NCI-H1694 treated with DMSO at 0.1 percent for 48 hours (cell line): ENCODE measurements at regions not wholly inside any gene's neighbourhood (a gene's known extent, or its start where the extent isn't known, plus 50 kb on each side); places are given as distances from the start of the nearest gene placed in this dataset.

Source experiments
- DNase-seq: peaks from one replicate; lab custom pipeline; 2025; lab: John Stamatoyannopoulos, UW

DNA sequence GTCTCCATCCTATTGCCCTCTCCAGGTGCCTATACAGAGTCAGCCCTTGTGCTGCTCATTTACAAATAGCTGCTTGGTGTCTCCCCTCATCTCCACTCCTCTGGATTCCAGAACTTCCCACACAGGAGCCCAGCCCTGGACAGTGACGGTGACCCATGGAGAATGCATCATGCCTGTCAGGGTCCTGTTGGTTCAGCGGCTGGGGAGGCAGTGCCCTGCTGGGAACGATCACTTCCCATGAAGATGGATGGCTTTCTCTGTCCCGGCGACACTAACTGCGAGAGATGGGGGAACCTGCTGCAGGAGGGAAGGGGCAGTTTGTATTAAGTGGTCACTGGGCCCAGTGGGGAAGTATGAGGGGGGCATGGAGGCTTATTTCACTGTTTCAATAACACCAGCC lies 395.0 kb upstream of the TBX3 start:
- DNase-seq, result no peak

GRCh38 chr12:115078334-115078733 lies 394.4 kb upstream of the TBX3 start:
- DNase-seq, result no peak

- no peak for DNase-seq
These were observed 391.7 kb upstream of the TBX3 start for GRCh38 chr12:115075552-115076170.

DNA sequence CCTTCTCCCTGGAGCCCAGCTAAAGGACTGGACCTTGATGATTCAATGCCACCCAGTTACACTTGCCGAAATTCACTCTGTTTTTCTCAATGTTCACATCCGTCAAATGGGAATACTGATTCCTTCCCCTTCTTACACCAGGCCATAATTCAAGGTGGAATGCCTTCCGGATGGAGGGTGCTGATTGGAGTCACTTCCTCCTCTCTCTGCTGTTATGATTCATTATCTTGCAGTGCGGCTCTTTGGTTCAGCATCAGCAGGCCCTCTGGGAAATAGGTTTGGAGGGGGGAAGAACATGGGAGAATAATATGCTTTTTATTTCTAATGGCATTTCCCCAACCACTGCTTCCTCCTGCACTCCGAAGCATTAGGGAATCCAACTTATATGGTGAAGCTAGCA lies 390.6 kb upstream of the TBX3 start:
- no peak for DNase-seq

DNA sequence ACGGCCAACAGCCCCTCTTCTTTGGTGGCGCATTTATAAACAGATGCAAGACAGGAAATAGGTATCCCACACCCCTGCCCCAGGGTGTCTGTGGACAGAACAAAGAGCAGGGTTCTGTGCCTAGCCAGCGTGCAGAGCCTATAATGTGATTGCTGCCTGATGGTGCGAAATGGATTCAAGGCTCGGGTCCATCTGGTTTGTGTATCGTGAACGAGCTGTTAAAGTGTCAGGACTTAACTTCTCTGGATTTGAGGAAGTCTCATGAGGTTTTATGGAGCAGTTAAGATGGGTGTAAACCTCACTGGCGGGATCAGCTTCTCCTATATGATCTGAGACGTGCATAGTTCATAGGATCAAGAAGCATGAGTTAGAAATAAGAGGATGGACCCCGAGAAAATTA lies 388.7 kb upstream of the TBX3 start:
- DNase-seq, result no peak

- no peak for DNase-seq
These were observed 386.3 kb upstream of the TBX3 start for GRCh38 chr12:115070313-115070712.

- DNase-seq, result no peak
These were observed 380.3 kb upstream of the TBX3 start for GRCh38 chr12:115064296-115064695.

GRCh38 chr12:115062741-115063140 lies 378.8 kb upstream of the TBX3 start:
- no peak for DNase-seq

DNA sequence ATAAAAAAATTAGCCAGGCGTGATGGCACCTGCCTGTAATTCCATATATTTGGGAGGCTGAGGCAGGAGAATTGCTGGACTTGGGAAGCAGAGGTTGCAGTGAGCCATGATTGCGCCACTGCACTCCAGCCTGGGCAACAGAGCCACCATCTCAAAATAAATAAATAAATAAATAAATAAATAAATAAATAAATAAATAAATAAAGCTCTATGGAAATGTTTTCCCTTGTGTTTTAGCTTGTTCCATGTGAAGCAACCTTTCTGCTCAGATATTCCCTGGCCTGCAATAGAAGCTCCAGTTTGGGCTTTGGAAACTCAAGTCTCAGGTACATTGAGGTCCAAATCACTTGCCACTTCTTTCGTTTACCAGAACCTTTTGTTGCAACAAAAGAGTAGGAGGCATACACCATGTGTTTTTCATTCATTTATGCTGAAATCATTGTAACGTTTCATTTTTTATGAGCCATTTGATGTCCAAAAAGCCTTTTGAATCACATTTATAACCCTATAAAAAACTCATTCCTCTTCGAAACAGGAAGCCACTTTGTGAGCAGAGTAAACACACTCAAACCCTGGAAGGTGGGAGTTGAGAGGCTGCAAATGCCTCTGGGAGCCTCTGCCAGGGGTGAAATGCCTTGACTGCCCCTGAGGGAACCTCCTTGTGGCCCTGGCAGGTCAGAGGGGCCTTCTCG lies 376.6 kb upstream of the TBX3 start:
- DNase-seq, result no peak

- DNase-seq, result no peak
These were observed 373.5 kb upstream of the TBX3 start for GRCh38 chr12:115057445-115057844.

GRCh38 chr12:115051378-115051777 lies 367.4 kb upstream of the TBX3 start:
- DNase-seq, result no peak

- DNase-seq, result no peak
These were observed 365.6 kb upstream of the TBX3 start for GRCh38 chr12:115049614-115050013.

DNA sequence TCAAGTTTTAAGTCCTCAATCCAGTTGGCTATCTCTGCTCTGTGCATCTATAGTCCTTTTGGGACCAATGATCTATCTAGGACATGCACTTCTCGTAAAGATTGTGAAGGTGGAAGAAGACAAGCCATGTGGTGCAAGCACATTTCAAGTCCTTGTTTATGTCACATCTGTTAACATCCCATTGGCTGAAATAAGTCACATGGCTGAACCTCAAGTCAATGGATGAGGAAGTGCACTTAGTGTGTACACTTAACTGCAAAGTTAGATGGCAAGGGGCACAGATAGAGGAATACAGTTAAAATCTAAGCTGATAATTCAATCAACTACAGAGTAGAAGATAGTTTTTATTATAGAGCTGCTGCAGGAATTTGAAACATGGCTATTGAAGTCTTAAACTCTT lies 362.8 kb upstream of the TBX3 start:
- no peak for DNase-seq

DNA sequence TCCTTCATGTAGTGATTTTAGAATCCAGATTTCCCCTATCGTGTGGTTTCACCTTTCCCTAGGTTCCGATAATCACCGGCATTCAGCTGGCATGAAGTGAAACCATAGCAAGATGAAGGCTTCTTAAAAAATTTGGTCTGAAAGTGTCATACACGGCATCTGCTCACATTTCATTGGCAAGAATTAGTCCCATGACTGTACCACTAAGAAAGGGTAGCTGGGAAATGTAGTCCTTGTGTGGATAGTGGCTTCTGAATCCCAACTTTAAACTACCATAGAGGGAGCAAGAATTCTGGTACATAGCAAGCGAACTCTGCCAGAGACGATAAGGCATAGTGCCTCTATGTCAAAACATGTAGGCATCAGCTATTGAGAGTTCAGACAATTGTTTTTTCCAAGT lies 360.1 kb upstream of the TBX3 start:
- DNase-seq, result no peak

DNA sequence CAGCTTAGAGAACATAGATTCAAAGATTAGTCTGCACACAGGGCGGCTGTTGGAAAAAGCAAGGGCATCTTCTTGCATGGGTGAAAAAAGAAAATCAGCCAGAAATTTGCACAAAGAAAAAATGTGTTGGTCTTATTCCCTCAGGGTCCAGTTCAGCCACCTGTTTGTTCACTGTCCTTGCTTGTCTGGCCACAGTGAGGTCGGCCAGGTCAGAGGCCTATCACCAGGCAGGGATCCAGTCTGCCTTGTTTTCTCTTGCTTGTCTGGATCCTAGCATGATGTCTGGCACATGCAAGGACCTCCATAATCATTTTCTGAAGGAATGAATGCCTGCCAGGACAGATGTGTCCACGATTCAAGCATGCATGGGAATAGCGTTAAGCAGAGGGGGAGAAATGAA lies 359.1 kb upstream of the TBX3 start:
- DNase-seq, result no peak

GRCh38 chr12:115042341-115042740 lies 358.4 kb upstream of the TBX3 start:
- no peak for DNase-seq

GRCh38 chr12:115037830-115038229 lies 353.9 kb upstream of the TBX3 start:
- no peak for DNase-seq

GRCh38 chr12:115035535-115036107 lies 351.6 kb upstream of the TBX3 start:
- DNase-seq, result no peak

- DNase-seq, result no peak
These were observed 348.5 kb upstream of the TBX3 start for GRCh38 chr12:115032521-115032920.

DNA sequence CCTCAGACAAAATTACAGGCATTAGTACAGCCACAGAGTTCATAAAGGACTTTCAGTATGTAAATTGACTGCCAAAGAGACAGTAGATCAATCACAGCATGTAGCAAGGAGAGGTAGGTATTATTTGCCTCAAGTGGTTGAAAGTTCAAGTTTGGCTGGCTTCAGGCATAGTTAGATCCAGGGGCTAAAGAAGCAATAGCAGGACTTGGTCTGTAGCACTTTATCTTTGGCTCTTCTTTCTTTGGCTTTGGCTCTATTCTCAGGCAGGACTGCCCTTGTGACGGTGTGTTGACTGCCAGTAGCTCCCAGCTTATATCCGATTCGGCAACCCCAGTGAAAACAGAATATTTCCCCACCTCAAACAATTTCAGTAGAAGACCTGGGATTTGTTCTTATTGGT lies 346.0 kb upstream of the TBX3 start:
- no peak for DNase-seq

GRCh38 chr12:115024531-115024930 lies 340.6 kb upstream of the TBX3 start:
- DNase-seq, result no peak

DNA sequence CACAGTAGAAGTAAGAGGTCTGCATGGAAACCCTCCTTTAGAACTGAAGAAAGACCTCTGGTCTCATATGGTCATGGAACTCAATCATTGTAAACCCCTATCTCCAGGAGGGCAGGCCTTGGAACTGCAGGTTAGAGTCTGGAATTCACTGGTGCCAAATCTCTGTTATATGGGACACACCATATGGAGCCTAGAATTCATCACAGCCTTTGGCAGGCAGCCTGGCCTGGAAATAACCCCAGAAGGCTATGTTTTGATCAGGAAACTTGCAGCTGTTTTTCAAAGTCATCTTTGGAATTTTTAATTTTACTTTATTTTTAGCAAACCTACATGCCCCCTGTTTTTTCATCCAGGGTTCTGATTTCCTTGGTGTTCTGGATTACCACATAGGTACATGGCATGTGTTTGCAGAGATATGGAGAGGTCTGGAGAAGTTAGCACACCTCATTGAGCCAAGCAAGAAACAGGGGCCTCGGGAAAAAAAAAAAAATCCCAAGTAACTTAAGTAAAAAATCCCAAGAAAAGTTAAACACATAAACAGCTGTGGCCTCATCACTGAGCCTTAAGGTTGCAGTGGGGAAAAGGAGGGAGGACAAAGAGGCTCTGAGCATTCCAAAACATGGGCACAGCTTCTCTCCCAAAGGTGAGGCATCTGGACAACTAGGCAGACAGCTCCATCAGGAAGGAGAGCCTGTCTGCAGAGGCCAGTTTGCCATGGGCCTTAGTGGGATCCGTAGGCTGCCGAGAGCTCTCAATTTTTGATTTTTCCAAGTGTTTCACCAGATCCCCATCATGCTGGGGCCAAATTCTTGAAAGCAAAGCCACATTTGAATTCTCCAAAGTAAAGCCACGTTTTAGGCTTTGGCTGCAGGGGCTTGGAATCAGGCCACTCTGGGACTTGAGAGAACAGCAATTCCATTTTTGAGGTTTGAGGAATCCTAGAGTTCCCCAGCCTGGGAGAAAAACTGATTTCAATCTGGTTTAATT lies 339.6 kb upstream of the TBX3 start:
- DNase-seq, result no peak

DNA sequence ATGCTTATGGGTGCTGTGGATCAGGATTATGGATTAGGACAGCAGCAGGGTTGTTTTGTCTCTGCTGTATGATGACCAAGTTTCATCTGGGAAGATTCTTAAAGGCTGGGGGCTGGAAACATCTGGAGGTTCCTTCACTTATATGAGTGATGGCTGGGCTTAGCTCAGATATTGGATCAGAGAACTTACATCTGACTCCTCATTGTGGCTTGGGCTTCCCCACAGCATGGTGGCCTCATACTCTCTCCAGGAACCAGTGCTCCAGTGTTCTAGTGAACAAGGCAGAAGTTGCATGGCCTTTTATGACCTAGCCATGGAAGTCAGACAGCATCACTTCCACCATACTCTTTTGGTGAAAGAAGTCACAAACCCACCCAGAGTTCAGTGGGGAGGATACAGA lies 336.1 kb upstream of the TBX3 start:
- no peak for DNase-seq
